HG03064 (cell line): ENCODE measurements at regions not wholly inside any gene's neighbourhood (a gene's known extent, or its start where the extent isn't known, plus 50 kb on each side); places are given as distances from the start of the nearest gene placed in this dataset.
"Not testable (repeated sequence)": the region's sequence is repeated elsewhere in the genome, so short reads cannot be mapped to it uniquely, and the experiment has no call there.

ENCODE experiments used
- ATAC-seq: cut with Tn5 transposase; IDR thresholded peaks from one replicate; pipeline ENCODE4 v1.9.1; 2021; ENCODE audit warnings: low read depth; ENCODE audit not compliant: unreplicated experiment

GRCh38 chr2:195538937-195539336 lies 118.1 kb upstream of the SLC39A10 start:
- ATAC-seq = no peak

GRCh38 chr2:195537811-195538210 lies 119.2 kb upstream of the SLC39A10 start:
- no peak for ATAC-seq

GRCh38 chr2:195536906-195537305 lies 120.1 kb upstream of the SLC39A10 start:
- ATAC-seq = no peak

- ATAC-seq = peak; percentile 83
These were observed 121.0 kb upstream of the SLC39A10 start for GRCh38 chr2:195535911-195536522.

GRCh38 chr2:195534971-195535370 lies 122.1 kb upstream of the SLC39A10 start:
- no peak for ATAC-seq

GRCh38 chr2:195533771-195534642 lies 123.0 kb upstream of the SLC39A10 start:
- ATAC-seq = peak; percentile 30

- peak; percentile 40 for ATAC-seq
These were observed 124.3 kb upstream of the SLC39A10 start for GRCh38 chr2:195532628-195533271.

GRCh38 chr2:195532255-195532627 lies 124.8 kb upstream of the SLC39A10 start:
- no peak for ATAC-seq

- ATAC-seq = no peak
These were observed 125.3 kb upstream of the SLC39A10 start for GRCh38 chr2:195531754-195532153.

- ATAC-seq = not testable (repeated sequence)
These were observed 133.8 kb upstream of the SLC39A10 start for GRCh38 chr2:195523242-195523641.

GRCh38 chr2:195521589-195521988 lies 135.4 kb upstream of the SLC39A10 start:
- ATAC-seq = no peak

- ATAC-seq = no peak
These were observed 136.3 kb upstream of the SLC39A10 start for GRCh38 chr2:195520671-195521155.

- ATAC-seq = no peak
These were observed 141.5 kb upstream of the SLC39A10 start for GRCh38 chr2:195515551-195515950.

- no peak for ATAC-seq
These were observed 142.7 kb upstream of the SLC39A10 start for GRCh38 chr2:195514365-195514764.

- no peak for ATAC-seq
These were observed 143.9 kb upstream of the SLC39A10 start for GRCh38 chr2:195513119-195513518.

GRCh38 chr2:195509551-195509950 lies 147.5 kb upstream of the SLC39A10 start:
- no peak for ATAC-seq

- no peak for ATAC-seq
These were observed 148.9 kb upstream of the SLC39A10 start for GRCh38 chr2:195508139-195508455.

- ATAC-seq = no peak
These were observed 149.4 kb upstream of the SLC39A10 start for GRCh38 chr2:195507447-195508138.

GRCh38 chr2:195505701-195506100 lies 151.3 kb upstream of the SLC39A10 start:
- peak; percentile 96 for ATAC-seq

GRCh38 chr2:195503208-195503607 lies 153.8 kb upstream of the SLC39A10 start:
- ATAC-seq = no peak

GRCh38 chr2:195501746-195502145 lies 155.3 kb upstream of the SLC39A10 start:
- ATAC-seq = no peak
